ENCODE measurements at regions not wholly inside any gene's neighbourhood (a gene's known extent, or its start where the extent isn't known, plus 50 kb on each side); places are given as distances from the start of the nearest gene placed in this dataset.

- TF ChIP-seq USF1 (IDR thresholded peaks at IDR 0.05; ENCODE audit: borderline replicate concordance, extremely low read length, insufficient read depth, low read depth, low read length) (no peak), RFX5 (IDR thresholded peaks at IDR 0.05; ENCODE audit: low read depth, low read length) (no peak), RBBP5 (conservative IDR thresholded peaks at IDR 0.05) (no peak), CTCF (IDR thresholded peaks at IDR 0.05 in 2 of 3, conservative IDR thresholded peaks at IDR 0.05 in 1 of 3; ENCODE audit: control insufficient read depth in 2 of 3, extremely low read depth in 1 of 3, insufficient read depth in 1 of 3, low read depth in 3 of 3, low read length in 3 of 3) (peak; percentile 56 to 65 (median 60)), CREB1 (IDR thresholded peaks at IDR 0.05; ENCODE audit: low read depth) (no peak), YBX1 (IDR thresholded peaks at IDR 0.05) (no peak), SKIL (IDR thresholded peaks at IDR 0.05; ENCODE audit: low read depth, poor library complexity, severe bottlenecking) (no peak), RB1 (IDR thresholded peaks at IDR 0.05; ENCODE audit: borderline replicate concordance) (no peak), MTA3 (IDR thresholded peaks at IDR 0.05; ENCODE audit: borderline replicate concordance, low read length) (no peak)
Measured at GRCh38 chr4:82201805-82202641, 171.8 kb downstream of the HNRNPD start (continued).

All from GM12878 (cell line).